IMR-90 (cell line): ENCODE measurements at regions not wholly inside any gene's neighbourhood (a gene's known extent, or its start where the extent isn't known, plus 50 kb on each side); places are given as distances from the start of the nearest gene placed in this dataset.

Experiments
- ATAC-seq: fragments of 200-7000 bp; cut with Tn5 transposase; 2 replicates; pipeline ENCODE4 v1.9.1; 2020; ENCODE audit warnings: low read depth, mild to moderate bottlenecking, moderate library complexity
- BruUV-seq: library from RNA; stranded (reverse); fragments of 400-500 nt; replicated peaks from 2 replicates; lab custom pipeline; 2021; lab: Mats Ljungman, UMichigan
- CTCF ChIA-PET: fragments of 300-600 bp; formaldehyde crosslinking; extraction: SDS; loops from one replicate; lab custom pipeline; 2021; ENCODE audit warnings: antibody characterized with exemption; lab: Yijun Ruan, JAX
- POLR2A ChIA-PET: fragments of 300-600 bp; sonication (Branson Sonifier 250); formaldehyde crosslinking; loops from one replicate; lab custom pipeline; 2022; ENCODE audit warnings: antibody characterized with exemption; ENCODE audit not compliant: unreplicated experiment; lab: Charles Lee
- DNase-seq: peaks from one replicate; pipeline ENCODE4 v3.0.0; 2013
- H2AFZ ChIP-seq: replicated peaks from 2 replicates; pipeline ENCODE3; 2013; ENCODE audit warnings: low read length, mild to moderate bottlenecking; ENCODE audit not compliant: poor library complexity
- H2AK5ac ChIP-seq: 2 replicates; pipeline ENCODE4 v1.6.1; 2013; ENCODE audit warnings: low read depth, low read length, inconsistent platforms
- H2AK9ac ChIP-seq: replicated peaks from 2 replicates; pipeline ENCODE3; 2013; ENCODE audit warnings: mild to moderate bottlenecking, low read depth, low read length, moderate library complexity; ENCODE audit not compliant: poor library complexity
- H2BK120ac ChIP-seq: 2 replicates; pipeline ENCODE4 v1.6.1; 2013; ENCODE audit warnings: low read depth, low read length, inconsistent platforms
- H2BK15ac ChIP-seq: 3 replicates; pipeline ENCODE4 v1.6.1; 2013; ENCODE audit warnings: low read depth, low read length, inconsistent platforms
- H2BK20ac ChIP-seq: 2 replicates; pipeline ENCODE4 v1.6.1; 2013; ENCODE audit warnings: low read depth, mild to moderate bottlenecking, inconsistent platforms, low read length, moderate library complexity
- H2BK5ac ChIP-seq: 2 replicates; pipeline ENCODE4 v1.6.1; 2013; ENCODE audit warnings: mild to moderate bottlenecking, low read depth, low read length, inconsistent platforms; ENCODE audit not compliant: poor library complexity, severe bottlenecking
- H3K14ac ChIP-seq: replicated peaks from 2 replicates; pipeline ENCODE4 v1.6.1; 2013; ENCODE audit warnings: low read depth, low read length, inconsistent platforms
- H3K18ac ChIP-seq: 2 replicates; pipeline ENCODE4 v1.6.1; 2013; ENCODE audit warnings: low read depth, low read length, control low read depth
- H3K23ac ChIP-seq: 2 replicates; pipeline ENCODE4 v1.6.1; 2013; ENCODE audit warnings: low read depth, low read length, inconsistent platforms
- H3K27ac ChIP-seq: 2 replicates; pipeline ENCODE4 v1.5.1; 2013; ENCODE audit warnings: mild to moderate bottlenecking, control low read depth, low read length; ENCODE audit not compliant: insufficient read depth
- H3K27me3 ChIP-seq: 2 replicates; pipeline ENCODE4 v1.6.1; 2013; ENCODE audit warnings: low read length; ENCODE audit not compliant: control insufficient read depth, insufficient read depth
- H3K36me3 ChIP-seq: 2 replicates; pipeline ENCODE4 v1.6.1; 2013; ENCODE audit warnings: low read length, mixed read lengths; ENCODE audit not compliant: control insufficient read depth, insufficient read depth
- H3K4ac ChIP-seq: 2 replicates; pipeline ENCODE4 v1.6.1; 2013; ENCODE audit warnings: low read depth, low read length, inconsistent platforms
- H3K4me1 ChIP-seq: 2 replicates; pipeline ENCODE4 v1.6.1; 2013; ENCODE audit warnings: low read length, mixed read lengths; ENCODE audit not compliant: control insufficient read depth, insufficient read depth
- H3K4me2 ChIP-seq: 2 replicates; pipeline ENCODE4 v1.6.1; 2013; ENCODE audit warnings: low read depth, mild to moderate bottlenecking, control low read depth, low read length, moderate library complexity
- H3K4me3 ChIP-seq: 2 replicates; pipeline ENCODE4 v1.5.1; 2013; ENCODE audit warnings: low read depth, mild to moderate bottlenecking, control low read depth, low read length, moderate library complexity; ENCODE audit not compliant: insufficient read depth
- H3K56ac ChIP-seq: 2 replicates; pipeline ENCODE4 v1.6.1; 2013; ENCODE audit warnings: low read length, inconsistent platforms; ENCODE audit not compliant: insufficient read depth; ENCODE audit errors: extremely low read depth
- H3K79me1 ChIP-seq, 2 experiments: 2 replicates each; pipeline ENCODE4 v1.6.1; 2013; ENCODE audit warnings: low read length in 2 of 2, inconsistent platforms in 1 of 2, low read depth in 1 of 2
- H3K9ac ChIP-seq: 2 replicates; pipeline ENCODE4 v1.6.1; 2013; ENCODE audit warnings: low read depth, low read length, control low read depth
- H3K9me1 ChIP-seq: 2 replicates; pipeline ENCODE4 v1.6.1; 2013; ENCODE audit warnings: low read length, inconsistent platforms; ENCODE audit not compliant: insufficient read depth
- H3K9me3 ChIP-seq: 2 replicates; pipeline ENCODE4 v1.6.1; 2013; ENCODE audit warnings: low read length; ENCODE audit not compliant: control insufficient read depth, insufficient read depth
- H4K20me1 ChIP-seq: 2 replicates; pipeline ENCODE4 v1.6.1; 2013; ENCODE audit warnings: low read length, inconsistent platforms; ENCODE audit not compliant: insufficient read depth
- H4K5ac ChIP-seq: 2 replicates; pipeline ENCODE4 v1.6.1; 2013; ENCODE audit warnings: mild to moderate bottlenecking, low read depth, low read length, control low read depth
- H4K8ac ChIP-seq, 2 experiments: 2 replicates each; pipeline ENCODE4 v1.6.1; 2013; ENCODE audit warnings: low read depth in 2 of 2, low read length in 2 of 2, control low read depth in 1 of 2, inconsistent platforms in 1 of 2
- H4K91ac ChIP-seq: 2 replicates; pipeline ENCODE4 v1.6.1; 2013; ENCODE audit warnings: low read depth, low read length, inconsistent platforms; ENCODE audit not compliant: insufficient read depth
- MAFK ChIP-seq: IDR thresholded peaks from 2 replicates; pipeline ENCODE4 v1.6.1; 2012; ENCODE audit warnings: low read depth, low read length, improper control_type of control experiment
- WGBS, 2 experiments: methylation state at CpG; one replicate each; pipeline versions ENCODE4 v1.1.5 to v1.1.7; 2013; ENCODE audit warnings: missing lambda C conversion rate in 2 of 2; ENCODE audit not compliant: insufficient read length in 1 of 2; ENCODE audit errors: extremely low coverage in 2 of 2; 5-methylcytosine and 5-hydroxymethylcytosine counted together
- dilution Hi-C: fragments of 300-500 bp; cut with HindIII; formaldehyde crosslinking; loops from one replicate; pipeline ENCODE4 v1.14.3; 2018; ENCODE audit warnings: low sequenced_read_pairs; ENCODE audit not compliant: unreplicated experiment
- in situ Hi-C: fragments of 300-500 bp; cut with MboI; formaldehyde crosslinking; loops from 3 replicates; pipeline ENCODE4 v1.14.3; 2019; ENCODE audit warnings: low sequenced_read_pairs, inconsistent platforms, mixed read lengths
- intact Hi-C: fragments of 100-400 bp; cut with micrococcal nuclease; formaldehyde crosslinking; loops from 2 replicates; pipeline ENCODE4 v1.10.0; 2022

GRCh38 chr3:127102587-127102986 lies 90.3 kb upstream of the PRR23E start:
- peaks cover 38% of the 10 kb centered on the region for H3K27me3 ChIP-seq
- no peak overlapping the region for H2AFZ ChIP-seq
- H2BK120ac ChIP-seq, result no peak overlapping the region
- H4K8ac ChIP-seq, result no peak overlapping the region
- intact Hi-C loops (no loop called here), in situ Hi-C loops (no loop called here), dilution Hi-C loops (no loop called here)
- TF ChIP-seq MAFK, result no peak
- H3K4me2 ChIP-seq, result no peak overlapping the region
- H3K79me1 ChIP-seq, result no peaks in the 10 kb centered on the region
- no peaks in the 10 kb centered on the region for H3K9me3 ChIP-seq
- H3K18ac ChIP-seq, result no peak overlapping the region
- H3K36me3 ChIP-seq, result no peaks in the 10 kb centered on the region
- no peak overlapping the region for H3K27ac ChIP-seq
- H4K20me1 ChIP-seq, result no peaks in the 10 kb centered on the region
- no peak overlapping the region for H3K56ac ChIP-seq
- no peak overlapping the region for H2BK5ac ChIP-seq
- ATAC-seq (no peak), DNase-seq (no peak)
- BruUV-seq, result no TSS peak
- CTCF ChIA-PET, result no interaction called here
- POLR2A ChIA-PET, result no interaction called here
- no peak overlapping the region for H3K4me3 ChIP-seq
- H2BK20ac ChIP-seq, result no peak overlapping the region
- H3K14ac ChIP-seq, result no peak overlapping the region
- H3K9me1 ChIP-seq, result no peaks in the 10 kb centered on the region
- H3K9ac ChIP-seq, result no peak overlapping the region
- no peak overlapping the region for H4K5ac ChIP-seq
- no peak overlapping the region for H4K91ac ChIP-seq
- no peak overlapping the region for H2BK15ac ChIP-seq
- H2AK9ac ChIP-seq, result no peak overlapping the region
- H3K23ac ChIP-seq, result no peak overlapping the region
- no peaks in the 10 kb centered on the region for H3K4me1 ChIP-seq
- no peak overlapping the region for H3K4ac ChIP-seq
- no peak overlapping the region for H2AK5ac ChIP-seq
- 68% methylated on average over 3 of the region's 13 CpGs; no CpG with 5 or more reads in 1 of the 2 experiments for WGBS, 2 experiments
